Posterior cingulate gyrus (tissue), 11 donors: ENCODE measurements at regions not wholly inside any gene's neighbourhood (a gene's known extent, or its start where the extent isn't known, plus 50 kb on each side); places are given as distances from the start of the nearest gene placed in this dataset.
A peak's percentile ranks its signal among the peaks of the same experiment; 100 is the strongest.

ENCODE experiments used
- DNase-seq, 10 donors: peaks; one replicate each; pipeline versions ENCODE4 v3.0.0 to v3.0.0-alpha.2; 2020 to 2021; ENCODE audit warnings: mixed read lengths in 3 of 10
- intact Hi-C: fragments of 100-400 bp; cut with DNase I; formaldehyde crosslinking; loops from one replicate; pipeline ENCODE4 v1.15.1; 2023

DNA sequence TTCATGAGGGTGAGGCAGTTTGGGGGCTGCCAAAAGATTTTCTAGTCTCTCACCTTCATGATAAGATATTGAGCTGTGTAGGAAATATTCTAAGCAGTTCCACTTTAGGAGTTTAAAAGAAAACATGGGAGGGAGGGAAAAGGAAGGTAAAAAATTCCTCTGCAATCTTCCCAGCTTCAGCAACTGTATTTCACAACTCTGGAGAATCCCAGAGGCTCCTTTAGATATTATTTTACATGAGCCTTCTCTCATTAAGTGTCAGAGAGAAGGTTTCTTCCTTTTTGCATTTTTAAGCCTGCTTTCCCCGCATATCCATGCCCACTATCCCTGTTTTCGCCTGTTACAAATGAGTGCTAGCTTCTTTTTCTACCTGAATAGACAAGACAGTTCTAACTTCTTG, 289.4 kb downstream of the CHRM3 start:
- intact Hi-C loops: no loop called here
- DNase-seq: no peak

DNA sequence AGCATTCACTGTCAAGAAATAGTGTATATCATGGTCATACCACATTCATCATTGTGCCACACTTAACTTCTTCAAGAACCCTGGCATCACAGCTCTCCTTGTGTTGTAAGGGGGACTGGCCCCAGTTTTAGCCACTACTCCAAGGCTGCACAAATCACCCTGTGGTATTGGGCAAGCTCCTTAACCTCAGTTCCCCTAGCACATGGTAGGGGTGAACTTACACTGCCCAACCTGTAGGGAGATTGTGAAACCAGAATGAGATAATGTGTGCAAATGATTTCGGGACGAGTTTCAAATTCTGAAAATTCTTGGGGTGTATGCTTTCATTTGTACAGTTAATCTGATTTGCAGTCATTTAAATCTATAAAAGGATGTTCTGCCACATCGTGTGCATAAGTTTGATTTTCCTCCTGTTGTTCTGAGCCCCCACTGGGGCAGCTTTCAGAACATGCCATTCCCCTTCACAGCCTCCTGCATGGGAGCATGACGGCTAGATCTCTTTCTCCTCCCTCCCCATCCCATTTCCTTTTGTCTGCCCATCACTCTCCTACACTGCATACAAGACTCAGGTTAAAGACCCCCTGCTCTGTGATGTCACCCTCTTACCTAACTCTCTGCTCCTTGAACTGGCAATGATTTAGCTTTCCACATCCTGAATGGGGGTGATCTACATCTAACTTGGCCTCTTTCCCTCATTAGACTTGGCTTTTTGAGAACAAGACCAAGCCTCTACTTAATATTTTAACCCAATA, 290.3 kb downstream of the CHRM3 start:
- DNase-seq: no peak
- intact Hi-C loops: no loop called here

DNA sequence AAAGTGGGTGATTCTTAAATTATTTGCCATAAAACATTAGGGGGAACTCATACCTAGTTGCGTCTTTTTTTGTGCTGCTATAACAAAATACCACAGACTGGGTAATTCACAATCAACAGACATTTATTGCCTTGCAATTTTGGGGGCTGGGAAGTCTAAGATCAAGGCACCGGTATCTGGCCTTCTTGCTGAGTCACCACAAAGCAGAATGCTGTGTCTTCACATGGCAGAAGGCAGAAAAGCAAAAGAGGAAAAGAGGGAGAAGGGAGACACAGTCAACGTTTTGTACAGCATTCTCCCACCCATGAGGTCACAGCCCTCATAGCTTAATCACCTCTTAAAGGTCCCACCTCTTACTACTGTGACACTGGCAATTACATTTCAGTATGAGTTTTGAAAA, 291.0 kb downstream of the CHRM3 start:
- DNase-seq: no peak
- intact Hi-C loops: no loop called here

DNA sequence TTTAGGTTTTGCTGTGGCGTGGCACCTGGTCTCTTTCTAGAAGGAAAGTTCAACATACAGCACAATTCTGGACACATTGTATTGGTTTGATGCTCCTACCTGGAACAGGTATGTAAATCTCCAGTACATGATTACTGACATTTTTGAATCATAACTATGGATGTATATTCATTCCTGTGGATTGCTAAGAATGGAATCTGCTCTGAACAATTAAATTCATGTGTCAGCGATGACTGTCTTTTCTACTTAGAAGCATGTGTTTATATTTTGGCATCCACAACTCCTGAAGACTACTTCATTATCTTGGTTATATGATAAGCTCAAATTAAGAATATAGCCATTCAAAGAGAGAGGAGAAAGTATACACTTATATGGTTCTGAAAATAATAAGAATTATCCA, 291.8 kb downstream of the CHRM3 start:
- DNase-seq: no peak
- intact Hi-C loops: no loop called here

DNA sequence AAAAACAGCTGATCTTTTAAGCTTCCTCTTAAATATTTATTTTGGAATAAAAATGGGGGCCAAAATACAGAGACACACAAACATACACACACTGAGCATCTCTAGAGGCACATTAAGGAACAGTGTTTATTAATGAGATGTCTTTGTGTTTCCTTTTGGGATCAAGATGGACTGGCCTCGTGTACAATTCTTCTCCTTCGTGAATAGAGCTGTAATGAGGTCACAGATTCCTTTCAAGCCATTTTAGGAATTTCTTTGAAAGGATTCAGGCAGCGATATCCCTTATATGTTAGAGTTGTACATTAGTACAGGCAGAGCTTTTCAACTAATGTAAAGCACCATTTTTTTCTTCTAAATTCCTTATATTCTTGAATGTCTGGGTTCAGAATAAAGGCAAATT, 295.7 kb downstream of the CHRM3 start:
- intact Hi-C loops: no loop called here
- DNase-seq: no peak

DNA sequence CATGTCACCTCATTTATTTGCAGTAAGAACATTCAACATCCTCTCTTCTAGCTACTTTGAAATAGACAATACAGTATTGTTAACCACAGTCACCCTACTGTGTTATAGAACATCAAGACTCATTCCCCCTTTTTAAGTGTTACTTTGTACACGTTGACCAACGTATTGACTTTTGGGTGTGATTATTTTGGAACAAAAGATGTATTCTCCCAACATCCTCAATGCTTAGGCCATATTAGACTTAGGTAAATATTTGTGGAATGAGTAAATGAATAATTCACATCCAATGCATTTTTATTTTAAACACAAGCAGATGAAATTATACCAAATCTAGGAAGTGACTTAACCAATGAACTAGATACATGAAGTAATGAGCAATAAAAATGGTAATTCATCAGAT, 296.6 kb downstream of the CHRM3 start:
- intact Hi-C loops: no loop called here
- DNase-seq: no peak

DNA sequence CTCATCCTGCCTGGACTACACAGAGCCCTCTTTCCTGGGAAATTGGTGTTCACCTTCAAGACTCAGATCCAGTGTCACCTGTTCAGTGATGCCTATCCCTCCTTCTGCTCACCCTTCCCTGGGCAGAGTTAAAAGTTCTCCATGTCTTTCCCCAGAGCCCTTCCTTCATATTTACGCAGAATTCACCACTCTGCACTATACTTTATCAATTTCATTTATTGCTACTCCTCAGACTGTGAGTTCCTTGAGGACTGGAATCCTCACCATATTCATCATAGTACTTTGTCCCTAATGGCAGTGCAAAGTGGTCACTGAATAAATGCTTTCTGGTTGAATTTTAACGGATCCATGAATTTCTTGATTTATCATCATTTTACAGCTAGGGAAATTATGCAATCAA, 300.0 kb downstream of the CHRM3 start:
- no peak for DNase-seq
- intact Hi-C loops: no loop called here

DNA sequence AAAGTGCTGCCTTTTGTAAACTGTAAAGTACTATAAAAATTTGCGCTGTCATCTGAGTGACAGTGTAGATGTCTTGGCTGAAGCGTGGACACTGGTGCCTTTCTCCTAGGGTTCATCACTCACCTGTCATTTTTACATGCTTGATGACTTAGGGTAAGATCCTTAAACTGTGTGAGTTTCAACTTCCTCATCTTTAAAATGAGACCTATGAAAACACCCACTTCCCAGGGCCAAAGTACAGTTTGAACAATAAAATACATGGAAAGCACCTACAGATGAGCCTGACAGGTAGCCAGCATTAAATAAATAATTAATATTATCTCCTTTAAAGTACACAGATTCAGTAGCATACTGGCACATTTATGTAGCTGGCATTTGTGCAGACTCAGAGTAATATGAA, 309.9 kb downstream of the CHRM3 start:
- DNase-seq: no peak
- intact Hi-C loops: no loop called here

DNA sequence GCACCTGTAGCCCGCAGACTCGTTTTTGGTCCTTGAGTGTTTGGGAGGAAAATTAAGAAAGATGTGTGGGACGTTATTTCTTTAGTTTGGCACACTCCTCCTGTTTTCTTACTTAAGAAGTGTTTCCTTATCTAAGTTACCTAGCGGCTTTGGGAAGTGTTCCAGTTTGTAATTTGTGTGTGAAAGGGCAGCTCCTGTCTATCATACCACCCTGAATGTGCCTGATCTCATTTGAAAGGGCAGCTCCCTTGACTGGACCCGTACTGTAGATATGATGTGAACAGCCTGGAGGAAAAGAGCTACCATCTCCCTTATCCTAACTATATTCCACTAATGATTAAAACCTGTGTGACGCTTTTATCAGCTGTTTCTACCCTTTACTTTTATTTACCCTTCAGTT, 314.3 kb downstream of the CHRM3 start:
- DNase-seq: no peak
- intact Hi-C loops: no loop called here

DNA sequence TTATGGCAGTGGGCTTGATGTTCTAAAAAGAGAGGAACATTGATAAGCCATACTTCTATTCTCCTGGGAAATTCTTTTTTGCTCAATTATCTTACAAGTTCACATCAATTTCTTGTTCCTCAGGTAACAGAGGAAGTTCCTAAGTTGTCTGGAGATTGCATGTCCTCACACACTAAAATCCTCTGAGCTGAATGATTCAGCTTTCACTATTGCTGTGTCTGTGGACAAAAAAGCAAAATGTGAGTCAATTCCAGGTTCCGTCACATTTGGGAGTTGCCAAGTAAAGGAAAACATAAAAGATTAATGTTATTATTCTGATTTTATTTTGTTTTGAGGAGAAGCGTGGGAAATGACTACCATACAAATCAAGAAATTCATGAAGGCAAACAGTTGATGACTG, 316.7 kb downstream of the CHRM3 start:
- intact Hi-C loops: no loop called here

DNA sequence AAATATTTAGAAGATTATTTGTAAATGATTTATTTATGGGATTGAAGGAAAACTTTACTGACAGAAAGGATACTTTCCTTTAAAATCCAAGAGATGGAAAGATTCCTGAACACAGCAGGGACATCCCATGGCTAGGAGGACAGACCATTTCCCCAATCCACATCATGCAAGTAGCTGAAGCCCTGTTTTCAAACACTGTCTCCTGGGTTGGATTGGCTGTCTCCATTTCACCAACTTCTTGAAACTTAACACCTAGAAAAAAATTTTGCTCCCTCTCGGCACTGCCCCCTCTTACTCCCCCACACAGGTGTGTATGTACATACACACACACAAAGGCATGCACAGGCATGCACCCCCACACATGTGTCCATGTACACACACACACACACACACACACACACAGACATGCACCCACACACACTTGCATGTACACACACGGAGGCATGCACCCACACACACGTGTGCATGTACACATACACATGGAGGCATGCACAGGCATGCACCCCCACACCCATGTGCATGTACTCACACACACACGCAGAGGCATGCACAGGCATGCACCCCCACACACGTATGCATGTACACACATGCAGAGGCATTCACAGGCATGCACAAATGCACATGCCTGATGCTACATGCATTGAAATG, 320.0 kb downstream of the CHRM3 start:
- peak in 1 of 10 donors; percentile 58 for DNase-seq
- intact Hi-C loops: no loop called here

More for the DNA sequence above, 316.7 kb downstream of the CHRM3 start:
- DNase-seq: no peak

DNA sequence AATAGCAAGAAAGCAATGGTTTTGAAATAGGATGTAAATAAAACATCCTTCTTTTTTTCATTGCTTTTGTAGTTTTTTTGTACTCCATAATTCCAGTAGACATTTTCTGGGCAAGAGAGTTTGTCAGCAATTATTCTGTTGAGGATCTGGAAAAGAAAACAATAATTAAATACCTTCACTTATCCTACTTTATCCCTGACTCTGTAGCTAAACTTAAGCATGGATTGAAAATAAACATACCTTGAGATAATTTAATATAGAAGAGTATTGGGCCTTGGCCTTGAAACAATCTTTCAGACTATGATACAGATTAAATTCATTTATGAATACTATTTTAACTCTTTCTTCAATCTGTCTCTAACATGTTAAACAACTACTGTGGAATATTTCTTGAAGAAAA, 321.2 kb downstream of the CHRM3 start:
- intact Hi-C loops: no loop called here
- DNase-seq: no peak

DNA sequence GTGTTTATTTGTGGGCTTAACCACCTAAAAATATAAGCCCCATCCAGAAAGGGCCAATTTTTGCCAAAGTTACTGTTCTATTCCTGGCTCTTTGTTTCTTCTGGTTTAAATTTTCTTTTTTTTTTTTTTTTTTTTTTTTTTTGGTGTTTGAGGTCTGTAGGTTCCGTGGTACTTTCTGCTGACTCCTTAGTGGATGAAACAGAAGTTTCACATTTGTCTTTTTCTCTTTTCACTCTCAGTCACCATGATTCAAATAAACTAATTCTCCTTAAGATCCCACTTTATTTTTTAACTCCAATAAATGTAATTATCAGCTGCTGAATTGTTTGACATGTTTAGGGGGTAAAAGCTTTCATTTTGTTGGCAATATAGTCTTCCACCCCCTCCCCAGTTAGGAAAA, 322.3 kb downstream of the CHRM3 start:
- intact Hi-C loops: no loop called here
- no peak for DNase-seq

DNA sequence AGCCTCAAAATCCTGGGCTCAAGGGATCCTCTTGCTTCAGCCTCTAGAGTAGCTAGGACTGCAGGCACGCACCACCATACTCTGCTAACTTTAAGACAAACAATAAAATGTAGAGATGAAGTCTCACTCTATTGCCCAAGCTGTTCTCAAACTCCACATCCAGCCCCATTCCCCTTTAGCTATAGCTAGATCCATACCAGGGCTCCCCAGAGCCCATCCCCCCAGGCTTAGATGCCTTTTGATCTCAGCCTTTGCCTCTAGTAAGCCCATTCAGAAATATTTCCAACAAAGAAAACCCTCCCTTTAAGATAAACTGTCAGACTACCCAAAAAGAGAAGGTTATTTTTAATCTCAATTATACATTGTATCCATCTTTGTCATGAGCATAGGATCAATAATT, 325.4 kb downstream of the CHRM3 start:
- DNase-seq: no peak
- intact Hi-C loops: no loop called here

DNA sequence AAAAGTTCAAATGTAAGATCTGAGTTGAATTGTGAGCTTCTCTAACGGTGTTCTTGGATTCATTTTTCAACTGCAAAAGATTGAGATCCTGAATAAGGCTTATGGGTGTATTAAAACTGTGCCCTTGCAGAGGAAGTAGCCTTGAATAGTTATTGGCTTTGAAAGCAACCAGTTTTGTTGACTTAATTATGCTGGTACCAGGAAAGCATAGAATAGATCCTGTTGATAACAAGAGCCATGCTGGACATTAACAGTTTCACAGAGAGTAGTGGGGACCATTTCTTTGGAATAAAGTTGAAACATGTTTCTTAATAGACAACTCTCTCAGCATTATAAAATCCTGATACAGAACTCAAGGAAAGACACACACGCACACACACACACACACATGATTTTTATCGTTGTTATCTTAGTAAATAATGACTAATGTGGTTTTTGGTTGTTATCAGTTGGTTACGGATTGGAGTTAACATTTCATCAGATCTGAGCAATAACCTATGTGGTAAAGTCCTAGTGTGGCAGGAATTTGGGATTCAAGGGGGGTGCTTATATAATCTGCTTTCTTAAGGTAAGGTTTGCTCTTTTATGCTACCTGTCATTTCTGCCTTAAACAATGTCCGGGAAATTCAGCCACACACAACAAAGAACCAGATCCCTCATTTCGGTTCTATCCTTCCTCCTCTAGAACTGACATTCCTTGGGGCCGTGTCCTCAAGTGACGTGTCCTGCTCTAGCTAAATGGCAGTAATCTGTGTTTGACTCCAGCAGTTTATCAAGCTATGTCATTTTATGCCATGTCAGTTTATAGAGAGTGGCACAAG, 330.9 kb downstream of the CHRM3 start:
- no peak for DNase-seq
- intact Hi-C loops: no loop called here

DNA sequence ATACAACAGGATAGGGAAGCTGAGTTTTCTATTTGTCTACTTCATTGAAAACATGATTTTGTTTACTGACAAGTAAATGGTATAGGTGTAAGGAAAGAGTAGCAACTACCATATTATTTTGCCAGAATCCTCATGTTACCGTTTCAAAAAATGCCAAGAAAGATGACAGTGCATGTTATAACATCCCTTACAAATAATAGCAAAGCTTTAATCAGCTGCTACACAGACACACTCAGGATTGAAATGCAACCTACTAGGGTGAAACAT, 331.5 kb downstream of the CHRM3 start:
- DNase-seq: no peak
- intact Hi-C loops: no loop called here

DNA sequence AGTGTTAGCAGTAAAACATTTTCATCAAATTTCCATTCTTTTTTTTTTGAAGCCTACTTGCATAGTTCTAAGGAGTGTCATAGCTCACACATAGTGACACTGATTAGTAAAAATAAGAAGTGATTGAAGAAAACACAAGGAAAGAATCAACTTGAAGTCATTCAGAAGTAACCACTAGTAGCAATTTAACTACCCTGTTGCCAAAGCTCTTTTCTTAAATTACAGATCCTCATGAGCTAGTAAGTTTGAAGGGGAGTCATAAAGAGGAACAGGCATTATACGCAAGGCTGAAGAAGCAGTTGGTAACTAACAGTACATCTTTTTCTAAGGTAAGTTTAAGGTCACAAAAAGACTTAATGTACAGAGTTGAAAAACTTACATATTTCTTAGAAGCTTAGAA, 332.2 kb downstream of the CHRM3 start:
- intact Hi-C loops: no loop called here
- no peak for DNase-seq

DNA sequence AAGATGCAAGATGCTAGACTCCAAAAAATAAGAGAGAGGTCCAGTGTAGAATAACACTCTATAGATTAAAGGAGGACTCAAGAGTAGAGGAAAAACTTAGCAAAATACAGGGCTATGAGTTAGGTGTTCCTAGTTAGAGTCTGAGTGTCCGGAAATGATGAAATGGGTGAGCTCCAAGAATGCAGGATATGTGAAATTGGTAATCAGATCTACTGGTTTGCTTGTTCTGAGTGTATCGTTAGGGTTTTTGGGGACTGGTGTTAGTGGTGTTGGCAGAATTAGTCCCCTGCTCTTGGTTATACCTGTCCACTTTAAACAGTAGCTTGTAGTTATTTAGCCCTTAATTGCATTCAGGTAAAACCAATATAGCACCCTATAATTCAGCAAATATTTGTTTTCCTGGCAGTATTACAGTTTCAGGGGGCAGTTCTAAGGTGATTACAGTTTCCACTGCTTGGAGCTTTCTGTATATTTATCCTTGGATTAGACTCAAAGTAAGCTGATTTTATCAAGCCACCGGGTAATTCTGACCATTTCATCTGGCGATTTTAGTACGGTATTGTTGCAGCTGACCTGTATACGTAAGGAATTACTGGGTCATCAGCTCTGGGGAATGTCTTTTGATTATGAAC, 332.7 kb downstream of the CHRM3 start:
- intact Hi-C loops: no loop called here
- DNase-seq: no peak

DNA sequence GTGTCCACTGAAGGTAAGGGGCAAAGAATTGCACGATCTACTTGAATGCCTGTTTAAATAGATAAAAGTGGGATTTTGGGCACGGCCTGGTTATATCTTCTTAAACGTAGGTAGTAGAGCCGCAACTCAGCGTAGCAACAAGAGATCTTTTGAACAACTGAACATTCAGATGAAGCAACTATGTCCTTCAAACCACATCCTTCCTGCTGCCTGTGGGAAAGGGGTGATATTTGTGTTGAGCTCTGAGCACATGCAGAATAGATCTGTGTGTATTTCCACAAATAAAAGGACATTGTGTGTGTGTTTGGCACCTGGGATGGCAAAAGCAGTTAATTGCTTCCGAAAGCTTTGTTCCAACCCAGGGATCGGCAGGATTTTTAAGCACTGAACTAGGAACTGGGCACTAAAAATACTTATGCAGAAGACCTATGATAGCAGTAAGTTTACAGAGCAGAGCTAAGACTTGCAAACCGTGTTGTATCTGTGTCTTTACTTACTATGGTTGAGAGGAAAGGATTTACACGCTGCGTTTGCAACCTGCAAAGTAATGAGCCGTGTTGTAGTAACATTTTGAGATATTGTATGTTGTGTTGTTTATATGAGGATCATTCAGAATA, 333.4 kb downstream of the CHRM3 start:
- DNase-seq: no peak
- intact Hi-C loops: no loop called here

DNA sequence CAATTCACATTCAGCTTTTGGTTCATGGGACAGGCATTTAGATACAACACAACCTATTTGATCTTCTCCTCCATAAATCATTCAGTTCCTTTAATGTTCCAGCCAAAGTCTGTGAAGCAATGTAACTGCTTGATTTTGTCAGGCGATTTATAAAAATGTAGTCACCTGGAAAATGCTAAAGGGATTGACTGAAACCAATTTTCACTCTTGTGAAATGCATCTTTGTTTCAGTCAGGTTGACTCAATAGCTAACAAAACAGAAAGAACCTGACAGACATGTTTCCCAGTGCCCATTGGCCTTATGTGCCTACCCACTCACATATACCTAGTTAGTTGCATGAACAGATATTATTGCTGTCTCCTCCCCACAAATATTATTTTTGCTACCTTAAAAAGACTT, 335.7 kb downstream of the CHRM3 start:
- no peak for DNase-seq
- intact Hi-C loops: no loop called here

DNA sequence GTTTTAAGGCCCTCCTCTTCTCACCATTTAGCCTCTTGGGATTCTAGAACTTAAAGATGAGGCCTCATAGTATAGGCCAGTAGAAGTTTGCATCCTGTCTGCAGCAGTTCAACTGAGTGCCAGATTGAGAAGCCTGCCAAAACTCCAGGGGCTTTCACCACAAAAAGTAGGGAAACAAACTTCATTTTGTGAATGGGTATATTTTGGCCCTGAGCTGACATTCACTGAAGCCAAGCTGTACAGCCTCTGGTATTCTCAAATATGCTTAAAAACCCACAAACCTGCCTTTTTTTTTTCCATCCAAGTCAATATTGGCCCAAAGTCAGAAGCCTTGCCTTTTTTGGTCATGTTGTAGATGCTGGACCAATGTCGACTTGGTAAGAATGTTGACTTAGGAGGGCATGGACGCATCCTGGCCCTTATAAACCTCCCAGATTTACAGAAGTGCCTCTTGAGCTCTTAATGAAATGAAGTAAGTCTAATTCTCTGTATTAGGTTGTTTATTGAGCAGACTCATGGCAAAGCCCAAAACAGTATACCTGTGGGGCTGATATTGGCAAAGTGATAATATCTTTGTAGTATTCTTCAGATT, 337.5 kb downstream of the CHRM3 start:
- intact Hi-C loops: no loop called here
- no peak for DNase-seq
